ENCODE measurements at regions not wholly inside any gene's neighbourhood (a gene's known extent, or its start where the extent isn't known, plus 50 kb on each side); places are given as distances from the start of the nearest gene placed in this dataset.

DNA sequence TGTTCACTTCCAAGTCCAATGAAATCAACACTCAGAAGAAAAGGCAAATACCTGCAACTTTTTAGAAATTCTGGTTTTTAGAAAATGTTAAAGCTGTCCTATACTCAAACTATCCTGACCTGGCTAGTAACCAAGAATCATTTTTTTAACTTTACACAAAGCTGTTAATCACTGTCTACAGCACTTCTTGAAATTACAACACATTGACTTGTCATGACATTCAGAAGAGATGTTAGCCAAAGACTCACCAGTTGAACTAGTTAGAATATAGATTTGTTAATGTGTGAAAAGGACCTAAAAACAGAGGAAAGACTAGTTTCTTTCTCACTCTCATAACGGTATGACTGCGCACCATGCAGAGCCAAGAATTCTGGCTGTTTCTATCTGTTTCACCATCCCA, 98.8 kb downstream of the COX18 start:
- TF ChIP-seq CTCF (conservative IDR thresholded peaks at IDR 0.05; ENCODE audit: low read depth, low read length) (no peak), EZH2 (IDR thresholded peaks at IDR 0.05; ENCODE audit: borderline replicate concordance, low read depth, low read length, poor library complexity, severe bottlenecking) (no peak)
